ENCODE measurements at regions not wholly inside any gene's neighbourhood (a gene's known extent, or its start where the extent isn't known, plus 50 kb on each side); places are given as distances from the start of the nearest gene placed in this dataset.

GRCh38 chr2:52976143-52976949 is 791.3 kb upstream of the CHAC2 start:
- H3K27ac ChIP-seq, result no peak overlapping the region
- ATAC-seq (no peak), DNase-seq (no peak)
- intact Hi-C loops (cut with DNase I), result no loop called here
- no peak overlapping the region for H3K4me3 ChIP-seq
- peak in 6 of 9 donors; percentile 12 to 27 (median 24) for TF ChIP-seq CTCF (IDR thresholded peaks at IDR 0.05)
- 55 to 58% methylated on average over 2 of the region's 2 CpGs for WGBS, 2 donors
- H3K36me3 ChIP-seq, result no peaks in the 10 kb centered on the region
- H3K27me3 ChIP-seq, result no peaks in the 10 kb centered on the region
- H3K4me1 ChIP-seq, result no peaks in the 10 kb centered on the region
- no peaks in the 10 kb centered on the region for H3K9me3 ChIP-seq

- Histone ChIP-seq H3K4me3 (no peak overlapping the region), H3K27ac (no peak overlapping the region), H3K27me3 (no peaks in the 10 kb centered on the region), H3K9me3 (no peaks in the 10 kb centered on the region), H3K36me3 (no peaks in the 10 kb centered on the region), H3K4me1 (no peaks in the 10 kb centered on the region)
- TF ChIP-seq CTCF (IDR thresholded peaks at IDR 0.05), result no peak
- intact Hi-C loops (cut with DNase I), result no loop called here
- DNase-seq (no peak), ATAC-seq (no peak)
- WGBS, 2 donors, result 87 to 88% methylated on average over 1 of the region's 1 CpG
These were observed 793.5 kb upstream of the CHAC2 start for GRCh38 chr2:52974127-52974526.

DNA sequence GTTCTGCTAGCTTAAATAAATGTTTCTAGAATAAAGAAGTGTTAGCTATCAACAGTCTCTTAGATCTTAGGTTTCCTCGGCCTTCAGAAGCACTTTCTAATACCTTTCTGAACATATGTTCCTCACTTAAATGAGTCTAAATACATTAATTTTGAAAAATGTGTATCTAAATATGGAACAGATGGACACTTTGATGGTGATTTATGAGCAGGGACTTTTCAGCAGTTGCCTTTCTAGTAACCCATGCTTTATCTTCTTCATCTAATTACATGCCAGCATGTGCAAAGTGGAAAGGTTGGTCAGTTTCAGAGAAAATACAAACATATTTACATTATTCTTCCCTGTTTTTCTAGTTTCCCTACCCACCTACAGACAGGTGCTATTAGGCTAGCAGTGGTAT is 797.0 kb upstream of the CHAC2 start:
- Histone ChIP-seq H3K4me3 (no peak overlapping the region), H3K4me1 (no peaks in the 10 kb centered on the region), H3K27ac (no peak overlapping the region), H3K36me3 (no peaks in the 10 kb centered on the region), H3K27me3 (no peaks in the 10 kb centered on the region), H3K9me3 (no peaks in the 10 kb centered on the region)
- DNase-seq (no peak), ATAC-seq (no peak)
- intact Hi-C loops (cut with DNase I), result no loop called here
- 89% methylated on average over 1 of the region's 1 CpG for WGBS, 2 donors
- no peak for TF ChIP-seq CTCF (IDR thresholded peaks at IDR 0.05)

DNA sequence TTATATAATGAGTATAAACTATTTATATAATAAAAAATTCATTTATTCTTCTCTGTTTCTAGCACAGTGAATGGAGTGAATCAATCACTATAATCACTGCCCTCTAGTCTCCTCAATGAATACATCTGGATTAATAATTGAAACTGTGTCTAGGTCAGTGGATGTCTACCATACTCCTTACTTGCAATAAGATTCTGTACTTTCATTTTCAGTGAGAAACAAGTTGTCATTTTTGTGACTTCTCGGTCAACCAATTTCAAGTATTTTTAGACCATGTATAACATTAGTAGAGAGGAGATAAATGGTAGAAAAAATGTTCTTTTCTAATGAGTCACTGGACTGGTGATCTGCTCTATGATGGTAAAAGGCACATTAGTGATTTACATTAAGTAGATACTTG is 799.6 kb upstream of the CHAC2 start:
- intact Hi-C loops (cut with DNase I), result no loop called here
- no peak for TF ChIP-seq CTCF (IDR thresholded peaks at IDR 0.05)
- 86% methylated on average over 1 of the region's 1 CpG for WGBS, 2 donors

More for the DNA sequence above, 799.6 kb upstream of the CHAC2 start:
- H3K4me1 ChIP-seq, result no peaks in the 10 kb centered on the region
- ATAC-seq (no peak), DNase-seq (no peak)
- H3K27me3 ChIP-seq, result no peaks in the 10 kb centered on the region
- H3K9me3 ChIP-seq, result no peaks in the 10 kb centered on the region
- H3K27ac ChIP-seq, result no peak overlapping the region
- no peak overlapping the region for H3K4me3 ChIP-seq
- H3K36me3 ChIP-seq, result no peaks in the 10 kb centered on the region
